K562 (cell line): ENCODE measurements at regions not wholly inside any gene's neighbourhood (a gene's known extent, or its start where the extent isn't known, plus 50 kb on each side); places are given as distances from the start of the nearest gene placed in this dataset.

ENCODE experiments used
- ATAC-seq: fragments of 200-7000 bp; cut with Tn5 transposase; 3 replicates; pipeline ENCODE4 v1.9.1; 2020; ENCODE audit warnings: moderate library complexity
- BruUV-seq: library from RNA; stranded (reverse); fragments of 400-500 nt; replicated peaks from 2 replicates; lab custom pipeline; 2021; lab: Mats Ljungman, UMichigan
- CTCF ChIA-PET: fragments of 300-600 bp; formaldehyde crosslinking; extraction: SDS; loops from one replicate; lab custom pipeline; 2021; ENCODE audit warnings: low intra/inter-chr PET ratio; lab: Yijun Ruan, JAX
- POLR2A ChIA-PET: fragments of 300-600, 350-650 bp; sonication (Branson Sonifier 250); formaldehyde crosslinking; extraction: SDS; loops from one replicate; lab custom pipeline; 2021; ENCODE audit warnings: antibody characterized with exemption, inconsistent platforms; lab: Yijun Ruan, JAX
- DNase-seq, 4 experiments: peaks; one replicate each; pipeline versions ENCODE4 v3.0.0 to v3.0.0-alpha.2; 2011 to 2018; ENCODE audit warnings: low spot score in 3 of 4, mixed read lengths in 3 of 4; ENCODE audit errors: extremely low read depth in 1 of 4
- FAIRE-seq: peaks from 2 replicates; lab custom pipeline; 2011; peaks lifted over from hg19 to GRCh38; lab: Jason Lieb, UNC
- H2AFZ ChIP-seq: 2 replicates; pipeline ENCODE4 v1.6.0; 2011; ENCODE audit warnings: low read depth, low read length, control low read depth, inconsistent platforms
- H3K27ac ChIP-seq: fragments of 200-600 bp; 3 replicates; pipeline ENCODE4 v1.8.0; 2011; ENCODE audit warnings: low read depth, mild to moderate bottlenecking, control low read depth, inconsistent platforms, low read length, moderate library complexity, mixed read lengths; ENCODE audit errors: extremely low read depth
- H3K27me3 ChIP-seq, 2 experiments: fragments of 300-600 bp in 1 of 2; 2 replicates in 1 of 2; 3 replicates in 1 of 2; pipeline versions ENCODE4 v1.6.0 to v1.8.0; 2011; ENCODE audit warnings: inconsistent platforms in 2 of 2, low read length in 2 of 2, mild to moderate bottlenecking in 1 of 2, mixed read lengths in 1 of 2, moderate library complexity in 1 of 2; ENCODE audit not compliant: control insufficient read depth in 2 of 2, insufficient read depth in 2 of 2
- H3K36me3 ChIP-seq: fragments of 300-600 bp; 3 replicates; pipeline ENCODE4 v1.8.0; 2011; ENCODE audit warnings: mild to moderate bottlenecking, low read length, inconsistent platforms; ENCODE audit not compliant: control insufficient read depth, insufficient read depth
- H3K4me1 ChIP-seq, 2 experiments: fragments of 200-600 bp in 1 of 2; replicated peaks in 1 of 2; 2 replicates in 1 of 2; 3 replicates in 1 of 2; pipeline versions ENCODE4 v1.5.1 to v1.8.0; 2011; ENCODE audit warnings: inconsistent platforms in 2 of 2, low read length in 2 of 2, mild to moderate bottlenecking in 1 of 2, mixed read lengths in 1 of 2, moderate library complexity in 1 of 2; ENCODE audit not compliant: control insufficient read depth in 2 of 2, insufficient read depth in 2 of 2
- H3K4me2 ChIP-seq: 2 replicates; pipeline ENCODE4 v1.6.1; 2011; ENCODE audit warnings: low read length, control low read depth, inconsistent platforms, mixed read lengths; ENCODE audit not compliant: insufficient read depth
- H3K4me3 ChIP-seq: fragments of 200-600 bp; sonication (generic), shearing (Covaris generic); 2 replicates; pipeline ENCODE4 v1.5.1; 2016; ENCODE audit warnings: control low read depth, inconsistent platforms
- H3K79me2 ChIP-seq: fragments of 200-600 bp; 3 replicates; pipeline ENCODE4 v1.8.0; 2011; ENCODE audit warnings: low read length, inconsistent platforms; ENCODE audit not compliant: control insufficient read depth, insufficient read depth
- H3K9ac ChIP-seq, 2 experiments: 2 replicates each; pipeline versions ENCODE4 v1.6.0 to v1.6.1; 2011; ENCODE audit warnings: low read depth in 2 of 2, low read length in 2 of 2, control low read depth in 1 of 2, inconsistent platforms in 1 of 2, mild to moderate bottlenecking in 1 of 2, mixed read lengths in 1 of 2; ENCODE audit not compliant: insufficient read depth in 1 of 2
- H3K9me1 ChIP-seq: one replicate; pipeline ENCODE4 v1.6.0; 2011; ENCODE audit warnings: inconsistent platforms, mild to moderate bottlenecking, low read length, moderate library complexity; ENCODE audit not compliant: control insufficient read depth, insufficient read depth
- H3K9me3 ChIP-seq: replicated peaks from 2 replicates; pipeline ENCODE4 v1.5.1; 2011; ENCODE audit warnings: low read depth, low read length, inconsistent platforms; ENCODE audit not compliant: control insufficient read depth, insufficient read depth
- H4K20me1 ChIP-seq: replicated peaks from 2 replicates; pipeline ENCODE4 v1.6.1; 2011; ENCODE audit warnings: low read length, inconsistent platforms, mixed read lengths; ENCODE audit not compliant: control insufficient read depth, insufficient read depth
- ATF7 ChIP-seq: fragments of 450-650 bp; IDR thresholded peaks from 2 replicates; pipeline ENCODE4 v1.7.1; 2014; ENCODE audit warnings: mild to moderate bottlenecking, moderate library complexity
- CBX1 ChIP-seq: sonication (generic); IDR thresholded peaks from 2 replicates; pipeline ENCODE4 v1.6.1; 2016; ENCODE audit warnings: antibody characterized with exemption, low read depth, mild to moderate bottlenecking
- CC2D1A ChIP-seq: fragments of 450-650 bp; IDR thresholded peaks from 2 replicates; pipeline ENCODE4 v1.6.1; 2017; ENCODE audit warnings: mild to moderate bottlenecking
- FOXA3 ChIP-seq, 2 experiments: fragments of 450-650 bp in 1 of 2; sonication (generic) in 1 of 2; formaldehyde crosslinking; IDR thresholded peaks in 1 of 2; conservative IDR thresholded peaks in 1 of 2; 2 replicates each; pipeline versions ENCODE4 v1.4.0 to v1.8.0; 2020 to 2022; ENCODE audit warnings: mild to moderate bottlenecking in 2 of 2, missing genetic modification reagents in 1 of 2
- FOXK1 ChIP-seq: sonication (generic); formaldehyde crosslinking; IDR thresholded peaks from 2 replicates; pipeline ENCODE4 v1.8.0; 2022; ENCODE audit warnings: missing genetic modification reagents, mild to moderate bottlenecking, borderline replicate concordance
- MYNN ChIP-seq, 2 experiments: sonication (generic); formaldehyde crosslinking in 1 of 2; IDR thresholded peaks; 2 replicates each; pipeline versions ENCODE4 v1.5.0 to v1.6.1; 2016 to 2020; ENCODE audit warnings: antibody characterized with exemption in 1 of 2, missing genetic modification reagents in 1 of 2
- ZNF586 ChIP-seq: fragments of 450-650 bp; formaldehyde crosslinking; conservative IDR thresholded peaks from 2 replicates; pipeline ENCODE4 v1.4.0; 2020; ENCODE audit warnings: mild to moderate bottlenecking, moderate library complexity
- ZNF589 ChIP-seq: fragments of 200-800 bp; sonication (Bioruptor generic); IDR thresholded peaks from 2 replicates; pipeline ENCODE4 v1.6.1; 2016; ENCODE audit warnings: low read depth, missing genetic modification characterization, missing compliant biosample characterization
- WGBS: fragments of 100-300 bp; shearing (Covaris generic); methylation state at CpG from one replicate; pipeline ENCODE4 v1.1.6; 2016; ENCODE audit warnings: low coverage, mixed read lengths; ENCODE audit not compliant: insufficient coverage; ENCODE audit errors: missing lambda C conversion rate; 5-methylcytosine and 5-hydroxymethylcytosine counted together
- in situ Hi-C: fragments of 300-500 bp; cut with MboI; formaldehyde crosslinking; loops from 4 replicates; pipeline ENCODE4 v1.15.0; 2018; ENCODE audit warnings: inconsistent platforms, mixed read lengths
- intact Hi-C: fragments of 100-400 bp; cut with micrococcal nuclease; formaldehyde crosslinking; loops from 2 replicates; pipeline ENCODE4 v1.14.2; 2022
- TF ChIP-seq, protein P1 (sequence below): fragments of 450-650 bp; IDR thresholded peaks from 2 replicates; pipeline ENCODE4 v1.6.1; 2016; ENCODE audit warnings: low read depth
- TF ChIP-seq, protein P2 (sequence below): fragments of 250-450 bp; sonication (Bioruptor Pico); IDR thresholded peaks from 2 replicates; pipeline ENCODE4 v1.5.0; 2020; ENCODE audit warnings: mild to moderate bottlenecking
- TF ChIP-seq, protein P3 (sequence below): fragments of 450-650 bp; formaldehyde crosslinking; IDR thresholded peaks from 2 replicates; pipeline ENCODE4 v1.4.0; 2022; ENCODE audit warnings: mild to moderate bottlenecking, moderate library complexity
- TF ChIP-seq, protein P4 (sequence below): sonication (generic); formaldehyde crosslinking; IDR thresholded peaks from 2 replicates; pipeline ENCODE4 v1.8.0; 2023; ENCODE audit warnings: mild to moderate bottlenecking, missing genetic modification reagents

DNA sequence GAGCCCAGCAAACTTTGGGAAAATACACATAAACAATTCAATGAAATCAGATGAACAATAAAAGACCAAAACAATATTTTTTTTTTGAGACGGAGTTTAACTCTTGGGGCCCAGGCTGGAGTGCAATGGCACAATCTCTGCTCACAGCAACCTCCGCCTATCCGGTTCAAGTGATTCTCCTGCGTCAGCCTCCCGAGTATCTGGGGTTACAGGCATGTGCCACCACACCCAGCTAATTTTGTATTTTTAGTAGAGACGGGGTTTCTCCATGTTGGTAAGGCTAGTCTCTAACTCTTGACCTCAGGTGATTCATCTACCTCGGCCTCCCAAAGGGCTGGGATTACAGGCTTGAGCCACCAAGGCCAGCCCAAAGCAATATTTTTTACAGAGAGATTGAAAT, 1588.5 kb downstream of the BRINP3 start:
- no peaks in the 10 kb centered on the region for H4K20me1 ChIP-seq
- no peaks in the 10 kb centered on the region for H3K9me3 ChIP-seq
- no peaks in the 10 kb centered on the region for H3K79me2 ChIP-seq
- H3K4me3 ChIP-seq = no peak overlapping the region
- no TSS peak for BruUV-seq
- intact Hi-C loops = no loop called here
- ATAC-seq (no peak), DNase-seq (no peak), FAIRE-seq (no peak)
- CTCF ChIA-PET = no interaction called here
- H3K4me2 ChIP-seq = no peak overlapping the region
- no peaks in the 10 kb centered on the region for H3K4me1 ChIP-seq
- no peak overlapping the region for H3K27ac ChIP-seq
- no peaks in the 10 kb centered on the region for H3K36me3 ChIP-seq
- POLR2A ChIA-PET = no interaction called here
- in situ Hi-C loops = no loop called here
- H3K9me1 ChIP-seq = no peaks in the 10 kb centered on the region
- H2AFZ ChIP-seq = no peak overlapping the region
- H3K27me3 ChIP-seq = no peaks in the 10 kb centered on the region
- H3K9ac ChIP-seq = no peak overlapping the region
- 0% methylated on average over 7 of the region's 7 CpGs for WGBS
- TF ChIP-seq, protein P1, sequence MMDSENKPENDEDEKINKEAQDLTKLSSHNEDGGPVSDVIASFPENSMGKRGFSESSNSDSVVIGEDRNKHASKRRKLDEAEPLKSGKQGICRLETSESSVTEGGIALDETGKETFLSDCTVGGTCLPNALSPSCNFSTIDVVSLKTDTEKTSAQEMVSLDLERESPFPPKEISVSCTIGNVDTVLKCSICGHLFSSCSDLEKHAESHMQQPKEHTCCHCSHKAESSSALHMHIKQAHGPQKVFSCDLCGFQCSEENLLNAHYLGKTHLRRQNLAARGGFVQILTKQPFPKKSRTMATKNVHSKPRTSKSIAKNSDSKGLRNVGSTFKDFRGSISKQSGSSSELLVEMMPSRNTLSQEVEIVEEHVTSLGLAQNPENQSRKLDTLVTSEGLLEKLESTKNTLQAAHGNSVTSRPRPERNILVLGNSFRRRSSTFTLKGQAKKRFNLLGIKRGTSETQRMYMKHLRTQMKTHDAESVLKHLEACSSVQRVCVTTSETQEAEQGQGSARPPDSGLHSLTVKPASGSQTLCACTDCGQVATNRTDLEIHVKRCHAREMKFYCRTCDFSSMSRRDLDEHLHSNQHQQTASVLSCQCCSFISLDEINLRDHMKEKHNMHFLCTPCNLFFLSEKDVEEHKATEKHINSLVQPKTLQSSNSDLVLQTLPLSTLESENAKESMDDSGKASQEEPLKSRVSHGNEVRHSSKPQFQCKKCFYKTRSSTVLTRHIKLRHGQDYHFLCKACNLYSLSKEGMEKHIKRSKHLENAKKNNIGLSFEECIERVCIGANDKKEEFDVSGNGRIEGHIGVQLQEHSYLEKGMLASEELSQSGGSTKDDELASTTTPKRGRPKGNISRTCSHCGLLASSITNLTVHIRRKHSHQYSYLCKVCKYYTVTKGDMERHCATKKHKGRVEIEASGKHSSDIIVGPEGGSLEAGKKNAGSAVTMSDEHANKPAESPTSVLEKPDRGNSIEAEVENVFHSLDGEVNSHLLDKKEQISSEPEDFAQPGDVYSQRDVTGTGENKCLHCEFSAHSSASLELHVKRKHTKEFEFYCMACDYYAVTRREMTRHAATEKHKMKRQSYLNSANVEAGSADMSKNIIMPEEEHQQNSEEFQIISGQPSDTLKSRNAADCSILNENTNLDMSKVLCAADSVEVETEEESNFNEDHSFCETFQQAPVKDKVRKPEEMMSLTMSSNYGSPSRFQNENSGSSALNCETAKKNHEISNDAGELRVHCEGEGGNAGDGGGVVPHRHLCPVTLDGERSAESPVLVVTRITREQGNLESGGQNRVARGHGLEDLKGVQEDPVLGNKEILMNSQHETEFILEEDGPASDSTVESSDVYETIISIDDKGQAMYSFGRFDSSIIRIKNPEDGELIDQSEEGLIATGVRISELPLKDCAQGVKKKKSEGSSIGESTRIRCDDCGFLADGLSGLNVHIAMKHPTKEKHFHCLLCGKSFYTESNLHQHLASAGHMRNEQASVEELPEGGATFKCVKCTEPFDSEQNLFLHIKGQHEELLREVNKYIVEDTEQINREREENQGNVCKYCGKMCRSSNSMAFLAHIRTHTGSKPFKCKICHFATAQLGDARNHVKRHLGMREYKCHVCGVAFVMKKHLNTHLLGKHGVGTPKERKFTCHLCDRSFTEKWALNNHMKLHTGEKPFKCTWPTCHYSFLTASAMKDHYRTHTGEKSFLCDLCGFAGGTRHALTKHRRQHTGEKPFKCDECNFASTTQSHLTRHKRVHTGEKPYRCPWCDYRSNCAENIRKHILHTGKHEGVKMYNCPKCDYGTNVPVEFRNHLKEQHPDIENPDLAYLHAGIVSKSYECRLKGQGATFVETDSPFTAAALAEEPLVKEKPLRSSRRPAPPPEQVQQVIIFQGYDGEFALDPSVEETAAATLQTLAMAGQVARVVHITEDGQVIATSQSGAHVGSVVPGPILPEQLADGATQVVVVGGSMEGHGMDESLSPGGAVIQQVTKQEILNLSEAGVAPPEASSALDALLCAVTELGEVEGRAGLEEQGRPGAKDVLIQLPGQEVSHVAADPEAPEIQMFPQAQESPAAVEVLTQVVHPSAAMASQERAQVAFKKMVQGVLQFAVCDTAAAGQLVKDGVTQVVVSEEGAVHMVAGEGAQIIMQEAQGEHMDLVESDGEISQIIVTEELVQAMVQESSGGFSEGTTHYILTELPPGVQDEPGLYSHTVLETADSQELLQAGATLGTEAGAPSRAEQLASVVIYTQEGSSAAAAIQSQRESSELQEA = no peak
- TF ChIP-seq FOXA3 (CRISPR knock-in tag; conservative IDR thresholded peaks at IDR 0.05 in 1 of 2, IDR thresholded peaks at IDR 0.05 in 1 of 2) (no peak), FOXK1 (CRISPR knock-in tag) (no peak), ZNF586 (CRISPR knock-in tag) (no peak), ZNF589 (CRISPR knock-in tag) (no peak), CBX1 (no peak), ATF7 (no peak), MYNN (IDR thresholded peaks at IDR 0.05) (no peak), MYNN (CRISPR knock-in tag; IDR thresholded peaks at IDR 0.05) (no peak), CC2D1A (no peak)
- TF ChIP-seq, protein P2, sequence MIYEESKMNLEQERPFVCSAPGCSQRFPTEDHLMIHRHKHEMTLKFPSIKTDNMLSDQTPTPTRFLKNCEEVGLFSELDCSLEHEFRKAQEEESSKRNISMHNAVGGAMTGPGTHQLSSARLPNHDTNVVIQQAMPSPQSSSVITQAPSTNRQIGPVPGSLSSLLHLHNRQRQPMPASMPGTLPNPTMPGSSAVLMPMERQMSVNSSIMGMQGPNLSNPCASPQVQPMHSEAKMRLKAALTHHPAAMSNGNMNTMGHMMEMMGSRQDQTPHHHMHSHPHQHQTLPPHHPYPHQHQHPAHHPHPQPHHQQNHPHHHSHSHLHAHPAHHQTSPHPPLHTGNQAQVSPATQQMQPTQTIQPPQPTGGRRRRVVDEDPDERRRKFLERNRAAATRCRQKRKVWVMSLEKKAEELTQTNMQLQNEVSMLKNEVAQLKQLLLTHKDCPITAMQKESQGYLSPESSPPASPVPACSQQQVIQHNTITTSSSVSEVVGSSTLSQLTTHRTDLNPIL (CRISPR knock-in tag) = no peak
- TF ChIP-seq, protein P3, sequence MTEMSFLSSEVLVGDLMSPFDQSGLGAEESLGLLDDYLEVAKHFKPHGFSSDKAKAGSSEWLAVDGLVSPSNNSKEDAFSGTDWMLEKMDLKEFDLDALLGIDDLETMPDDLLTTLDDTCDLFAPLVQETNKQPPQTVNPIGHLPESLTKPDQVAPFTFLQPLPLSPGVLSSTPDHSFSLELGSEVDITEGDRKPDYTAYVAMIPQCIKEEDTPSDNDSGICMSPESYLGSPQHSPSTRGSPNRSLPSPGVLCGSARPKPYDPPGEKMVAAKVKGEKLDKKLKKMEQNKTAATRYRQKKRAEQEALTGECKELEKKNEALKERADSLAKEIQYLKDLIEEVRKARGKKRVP (CRISPR knock-in tag) = no peak
- TF ChIP-seq, protein P4, sequence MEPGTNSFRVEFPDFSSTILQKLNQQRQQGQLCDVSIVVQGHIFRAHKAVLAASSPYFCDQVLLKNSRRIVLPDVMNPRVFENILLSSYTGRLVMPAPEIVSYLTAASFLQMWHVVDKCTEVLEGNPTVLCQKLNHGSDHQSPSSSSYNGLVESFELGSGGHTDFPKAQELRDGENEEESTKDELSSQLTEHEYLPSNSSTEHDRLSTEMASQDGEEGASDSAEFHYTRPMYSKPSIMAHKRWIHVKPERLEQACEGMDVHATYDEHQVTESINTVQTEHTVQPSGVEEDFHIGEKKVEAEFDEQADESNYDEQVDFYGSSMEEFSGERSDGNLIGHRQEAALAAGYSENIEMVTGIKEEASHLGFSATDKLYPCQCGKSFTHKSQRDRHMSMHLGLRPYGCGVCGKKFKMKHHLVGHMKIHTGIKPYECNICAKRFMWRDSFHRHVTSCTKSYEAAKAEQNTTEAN (CRISPR knock-in tag) = no peak
